Kidney (tissue), 13 donors: ENCODE measurements at regions not wholly inside any gene's neighbourhood (a gene's known extent, or its start where the extent isn't known, plus 50 kb on each side); places are given as distances from the start of the nearest gene placed in this dataset.

Experiments used
- DNase-seq, 5 donors: peaks; one replicate each; pipeline ENCODE4 v3.0.0-alpha.2; 2013 to 2020
- FAIRE-seq: peaks from 2 replicates; lab custom pipeline; 2012; peaks lifted over from hg19 to GRCh38; lab: Jason Lieb, UNC
- H3K27ac ChIP-seq, 2 donors: one replicate each; pipeline ENCODE4 v1.7.0; 2013; ENCODE audit warnings: low read depth in 2 of 2, low read length in 2 of 2, inconsistent platforms in 1 of 2
- H3K27me3 ChIP-seq: one replicate; pipeline ENCODE4 v1.7.1; 2013; ENCODE audit warnings: low read length, inconsistent platforms; ENCODE audit not compliant: control insufficient read depth, insufficient read depth
- H3K36me3 ChIP-seq, 3 donors: one replicate each; pipeline versions ENCODE4 v1.7.0 to v1.7.1; 2013; ENCODE audit warnings: low read length in 3 of 3, control low read depth in 1 of 3, inconsistent platforms in 1 of 3; ENCODE audit not compliant: insufficient read depth in 3 of 3, control insufficient read depth in 2 of 3
- H3K4me1 ChIP-seq, 3 donors: one replicate each; pipeline versions ENCODE4 v1.7.0 to v1.7.1; 2013; ENCODE audit warnings: low read length in 3 of 3, inconsistent platforms in 1 of 3, low read depth in 1 of 3; ENCODE audit not compliant: control insufficient read depth in 2 of 3, insufficient read depth in 2 of 3
- H3K4me3 ChIP-seq, 3 donors: one replicate each; pipeline versions ENCODE4 v1.7.0 to v1.8.1; 2013; ENCODE audit warnings: low read length in 3 of 3, control low read depth in 1 of 3, inconsistent platforms in 1 of 3
- H3K9ac ChIP-seq, 3 donors: one replicate each; pipeline versions ENCODE4 v1.7.0 to v1.7.1; 2013; ENCODE audit warnings: low read length in 3 of 3, control low read depth in 1 of 3, inconsistent platforms in 1 of 3
- H3K9me3 ChIP-seq, 3 donors: one replicate each; pipeline versions ENCODE4 v1.7.0 to v1.7.1; 2013; ENCODE audit warnings: low read length in 3 of 3, control low read depth in 1 of 3, inconsistent platforms in 1 of 3; ENCODE audit not compliant: control insufficient read depth in 2 of 3, insufficient read depth in 1 of 3
- intact Hi-C: fragments of 100-400 bp; cut with DNase I; formaldehyde crosslinking; loops from one replicate; pipeline ENCODE4 v1.11.1; 2022
- TF ChIP-seq, protein P1 (sequence below): IDR thresholded peaks from 3 replicates; pipeline ENCODE4 v1.5.1; 2012; ENCODE audit warnings: mild to moderate bottlenecking, moderate library complexity, borderline replicate concordance; ENCODE audit not compliant: insufficient read depth; ENCODE audit errors: extremely low read depth
- donor health status: control.
- donor health status: control.
- donor health status: control.
- donor health status: control.
- donor health status: control.
- donor health status: DM: yes; HTN: yes; CAD: no.
- donor health status: Normal renal cell carcinoma (clear cell type).

DNA sequence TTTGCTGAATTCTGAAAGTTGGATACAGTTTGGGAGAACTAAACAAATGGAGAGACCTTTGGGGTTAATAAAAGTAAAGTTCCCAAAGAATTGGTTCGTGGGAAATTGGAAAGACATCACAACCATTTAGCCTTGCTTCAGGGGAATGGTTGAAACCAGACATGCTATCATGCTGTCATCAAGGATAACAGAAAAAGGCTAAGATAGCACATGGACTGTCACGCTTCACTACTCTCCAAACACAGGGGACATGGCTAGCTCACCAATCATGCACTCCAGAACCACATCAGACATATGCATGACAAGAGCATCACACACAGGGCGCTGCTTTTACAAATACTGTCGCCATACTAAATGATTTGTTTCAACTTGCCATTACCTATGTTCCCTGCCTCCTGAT is 671.7 kb upstream of the ROBO1 start:
- FAIRE-seq, result no peak
- Histone ChIP-seq H3K4me1 (no peaks in the 10 kb centered on the region), H3K9me3 (no peaks in the 10 kb centered on the region), H3K27ac (no peak overlapping the region), H3K9ac (no peak overlapping the region), H3K27me3 (no peaks in the 10 kb centered on the region), H3K4me3 (no peak overlapping the region), H3K36me3 (no peaks in the 10 kb centered on the region)
- intact Hi-C loops, result no loop called here
- TF ChIP-seq, protein P1, sequence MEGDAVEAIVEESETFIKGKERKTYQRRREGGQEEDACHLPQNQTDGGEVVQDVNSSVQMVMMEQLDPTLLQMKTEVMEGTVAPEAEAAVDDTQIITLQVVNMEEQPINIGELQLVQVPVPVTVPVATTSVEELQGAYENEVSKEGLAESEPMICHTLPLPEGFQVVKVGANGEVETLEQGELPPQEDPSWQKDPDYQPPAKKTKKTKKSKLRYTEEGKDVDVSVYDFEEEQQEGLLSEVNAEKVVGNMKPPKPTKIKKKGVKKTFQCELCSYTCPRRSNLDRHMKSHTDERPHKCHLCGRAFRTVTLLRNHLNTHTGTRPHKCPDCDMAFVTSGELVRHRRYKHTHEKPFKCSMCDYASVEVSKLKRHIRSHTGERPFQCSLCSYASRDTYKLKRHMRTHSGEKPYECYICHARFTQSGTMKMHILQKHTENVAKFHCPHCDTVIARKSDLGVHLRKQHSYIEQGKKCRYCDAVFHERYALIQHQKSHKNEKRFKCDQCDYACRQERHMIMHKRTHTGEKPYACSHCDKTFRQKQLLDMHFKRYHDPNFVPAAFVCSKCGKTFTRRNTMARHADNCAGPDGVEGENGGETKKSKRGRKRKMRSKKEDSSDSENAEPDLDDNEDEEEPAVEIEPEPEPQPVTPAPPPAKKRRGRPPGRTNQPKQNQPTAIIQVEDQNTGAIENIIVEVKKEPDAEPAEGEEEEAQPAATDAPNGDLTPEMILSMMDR, result no peak
- peak in 3 of 5 donors; percentile 33 to 44 (median 43) for DNase-seq

DNA sequence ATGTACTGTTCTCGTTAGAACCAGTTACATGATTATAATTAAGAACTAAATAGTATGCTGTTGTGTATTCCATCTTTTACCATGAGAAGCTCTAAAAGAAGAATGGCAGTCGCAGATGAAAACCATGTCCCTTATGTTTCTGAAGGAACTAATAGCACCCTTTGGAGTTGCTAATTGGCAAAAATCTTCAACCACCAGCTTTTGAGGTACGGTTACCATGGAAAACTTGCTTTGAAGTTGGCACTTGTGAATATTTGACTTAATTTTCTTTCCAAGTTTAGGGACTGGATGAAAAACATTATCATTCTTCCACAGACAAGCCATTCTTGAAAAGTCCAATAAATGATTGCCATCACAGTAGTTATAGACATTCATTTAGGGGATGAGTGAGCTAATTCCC is 666.6 kb upstream of the ROBO1 start:
- no peaks in the 10 kb centered on the region for H3K36me3 ChIP-seq
- no peak overlapping the region for H3K27ac ChIP-seq
- FAIRE-seq (no peak), DNase-seq (no peak)
- H3K9ac ChIP-seq, result no peak overlapping the region
- TF ChIP-seq, protein P1, result no peak
- H3K9me3 ChIP-seq, result no peaks in the 10 kb centered on the region
- H3K27me3 ChIP-seq, result no peaks in the 10 kb centered on the region
- intact Hi-C loops, result no loop called here
- no peak overlapping the region for H3K4me3 ChIP-seq
- H3K4me1 ChIP-seq, result no peaks in the 10 kb centered on the region

DNA sequence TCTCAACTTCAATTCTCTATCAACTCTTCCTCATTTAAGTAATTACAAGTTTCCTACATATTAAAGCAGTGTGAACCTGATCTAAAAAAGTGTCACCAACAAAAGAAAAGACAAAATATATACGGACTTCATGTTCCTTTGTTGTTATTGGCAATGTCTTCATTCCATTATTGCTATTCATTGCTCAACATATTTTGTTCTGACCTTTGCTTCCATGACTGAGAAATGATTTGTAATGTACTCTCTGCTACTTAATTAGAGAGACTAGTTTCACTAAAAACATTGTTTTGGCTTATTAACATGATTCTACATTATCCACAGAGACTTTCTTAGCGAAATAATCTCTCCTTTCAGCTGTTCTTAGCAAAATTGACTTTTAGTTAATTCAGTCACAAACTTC is 657.2 kb upstream of the ROBO1 start:
- no peak overlapping the region for H3K9ac ChIP-seq
- no peaks in the 10 kb centered on the region for H3K4me1 ChIP-seq
- H3K27me3 ChIP-seq, result no peaks in the 10 kb centered on the region
- no peak overlapping the region for H3K4me3 ChIP-seq
- TF ChIP-seq, protein P1, result no peak
- DNase-seq, result peak in 1 of 5 donors; percentile 3
- no peak for FAIRE-seq
- H3K27ac ChIP-seq, result no peak overlapping the region
- no peaks in the 10 kb centered on the region for H3K9me3 ChIP-seq
- intact Hi-C loops, result no loop called here
- no peaks in the 10 kb centered on the region for H3K36me3 ChIP-seq
